Endothelial cell of umbilical vein (primary cell): ENCODE measurements at regions not wholly inside any gene's neighbourhood (a gene's known extent, or its start where the extent isn't known, plus 50 kb on each side); places are given as distances from the start of the nearest gene placed in this dataset.

Experiments used
- BruUV-seq: library from RNA; stranded (reverse); fragments of 400-500 nt; replicated peaks from 2 replicates; lab custom pipeline; 2021; lab: Mats Ljungman, UMichigan
- CTCF ChIA-PET: fragments of 300-600, 350-600 bp; sonication (Branson Sonifier 250); formaldehyde crosslinking; loops from one replicate; lab custom pipeline; 2021; ENCODE audit warnings: antibody characterized with exemption, inconsistent platforms; lab: Charles Lee
- POLR2A ChIA-PET: fragments of 300-600, 350-600 bp; sonication (Branson Sonifier 250); formaldehyde crosslinking; loops from one replicate; lab custom pipeline; 2021; ENCODE audit warnings: antibody characterized with exemption, inconsistent platforms; lab: Charles Lee
- DNase-seq: peaks from one replicate; pipeline ENCODE4 v3.0.0-alpha.2; 2011; ENCODE audit warnings: low read depth, low spot score
- FAIRE-seq: peaks from 2 replicates; lab custom pipeline; 2011; peaks lifted over from hg19 to GRCh38; lab: Jason Lieb, UNC
- H2AFZ ChIP-seq: 2 replicates; pipeline ENCODE4 v1.6.0; 2012; ENCODE audit warnings: low read depth, low read length, control low read depth, inconsistent platforms
- H3K27ac ChIP-seq: 2 replicates; pipeline ENCODE4 v1.5.1; 2011; ENCODE audit warnings: low read depth, mild to moderate bottlenecking, control low read depth, low read length, moderate library complexity; ENCODE audit not compliant: insufficient read depth
- H3K27me3 ChIP-seq, 2 experiments: 2 replicates each; pipeline versions ENCODE4 v1.6.0 to v1.6.1; 2011; ENCODE audit warnings: low read length in 2 of 2, mixed read lengths in 1 of 2; ENCODE audit not compliant: control insufficient read depth in 2 of 2, insufficient read depth in 2 of 2
- H3K36me3 ChIP-seq, 2 experiments: 2 replicates in 1 of 2; 3 replicates in 1 of 2; pipeline ENCODE4 v1.5.1; 2011; ENCODE audit warnings: low read length in 2 of 2, mild to moderate bottlenecking in 1 of 2, moderate library complexity in 1 of 2; ENCODE audit not compliant: control insufficient read depth in 2 of 2, insufficient read depth in 2 of 2; ENCODE audit errors: extremely low read depth in 1 of 2
- H3K4me1 ChIP-seq: 3 replicates; pipeline ENCODE4 v1.5.1; 2011; ENCODE audit warnings: mild to moderate bottlenecking, low read length; ENCODE audit not compliant: control insufficient read depth, insufficient read depth; ENCODE audit errors: extremely low read depth
- H3K4me2 ChIP-seq: 2 replicates; pipeline ENCODE4 v1.6.1; 2011; ENCODE audit warnings: low read length, control low read depth, mixed read lengths; ENCODE audit not compliant: insufficient read depth
- H3K4me3 ChIP-seq, 3 experiments: fragments of 200-600 bp in 1 of 3; sonication (generic), shearing (Covaris generic) in 1 of 3; replicated peaks in 1 of 3; 2 replicates each; pipeline ENCODE4 v1.5.1; 2011 to 2016; ENCODE audit warnings: control low read depth in 3 of 3, low read length in 3 of 3, mild to moderate bottlenecking in 2 of 3, inconsistent platforms in 1 of 3, low read depth in 1 of 3, moderate library complexity in 1 of 3; ENCODE audit not compliant: insufficient read depth in 1 of 3
- H3K79me2 ChIP-seq: 2 replicates; pipeline ENCODE4 v1.6.0; 2012; ENCODE audit warnings: low read length, inconsistent platforms; ENCODE audit not compliant: control insufficient read depth, insufficient read depth
- H3K9ac ChIP-seq: replicated peaks from 2 replicates; pipeline ENCODE3; 2011; ENCODE audit warnings: low read length, control low read depth; ENCODE audit not compliant: insufficient read depth; ENCODE audit errors: extremely low read depth
- H3K9me1 ChIP-seq: replicated peaks from 3 replicates; pipeline ENCODE4 v1.6.0; 2011; ENCODE audit warnings: mild to moderate bottlenecking, low read length; ENCODE audit not compliant: control insufficient read depth, insufficient read depth; ENCODE audit errors: extremely low read depth
- H3K9me3 ChIP-seq: replicated peaks from 2 replicates; pipeline ENCODE4 v1.5.1; 2012; ENCODE audit warnings: low read length, inconsistent platforms; ENCODE audit not compliant: control insufficient read depth, insufficient read depth
- H4K20me1 ChIP-seq: replicated peaks from 2 replicates; pipeline ENCODE3; 2011; ENCODE audit warnings: mild to moderate bottlenecking, low read length; ENCODE audit not compliant: control insufficient read depth, insufficient read depth; ENCODE audit errors: extremely low read depth
- CTCF ChIP-seq, 2 donors: IDR thresholded peaks; 1 replicate in 1 of 2; 2 replicates in 1 of 2; pipeline ENCODE4 v1.5.1; 2011; ENCODE audit warnings: low read length in 2 of 2, mild to moderate bottlenecking in 2 of 2, moderate library complexity in 2 of 2, control low read depth in 1 of 2, inconsistent platforms in 1 of 2, low read depth in 1 of 2; ENCODE audit not compliant: insufficient read depth in 1 of 2; ENCODE audit errors: extremely low read depth in 1 of 2
- EZH2 ChIP-seq: IDR thresholded peaks from 2 replicates; pipeline ENCODE4 v1.6.1; 2012; ENCODE audit warnings: borderline replicate concordance, low read depth, mild to moderate bottlenecking, moderate library complexity, low read length, inconsistent platforms; ENCODE audit not compliant: severe bottlenecking
- FOS ChIP-seq: IDR thresholded peaks from 2 replicates; pipeline ENCODE4 v1.6.1; 2011; ENCODE audit warnings: mild to moderate bottlenecking, low read length, moderate library complexity, borderline replicate concordance; ENCODE audit not compliant: insufficient read depth
- GATA2 ChIP-seq: IDR thresholded peaks from 2 replicates; pipeline ENCODE4 v1.7.0; 2011; ENCODE audit warnings: low read depth, mild to moderate bottlenecking, moderate library complexity, mixed read lengths, low read length; ENCODE audit not compliant: insufficient read length, insufficient read depth
- JUN ChIP-seq: IDR thresholded peaks from 2 replicates; pipeline ENCODE4 v1.6.1; 2011; ENCODE audit warnings: borderline replicate concordance, low read depth; ENCODE audit not compliant: insufficient read length, insufficient read depth
- MAX ChIP-seq: IDR thresholded peaks from 2 replicates; pipeline ENCODE4 v1.6.1; 2011; ENCODE audit not compliant: insufficient read depth, insufficient read length
- MYC ChIP-seq: IDR thresholded peaks from one replicate; pipeline ENCODE4 v1.6.1; 2011; ENCODE audit warnings: mild to moderate bottlenecking, low read depth, low read length
- POLR2A ChIP-seq: IDR thresholded peaks from 2 replicates; pipeline ENCODE4 v1.6.1; 2012; ENCODE audit warnings: low read depth, mild to moderate bottlenecking, control low read depth, low read length
- POLR2AphosphoS5 ChIP-seq: IDR thresholded peaks from 2 replicates; pipeline ENCODE4 v1.6.1; 2012; ENCODE audit warnings: low read depth, mild to moderate bottlenecking, control low read depth, low read length, moderate library complexity; ENCODE audit not compliant: insufficient read depth
- dilution Hi-C: fragments of 300-500 bp; cut with MboI; formaldehyde crosslinking; loops from one replicate; pipeline ENCODE4 v1.15.0; 2019; ENCODE audit warnings: low sequenced_read_pairs; ENCODE audit not compliant: extremely low pct_ligation_motif_present
- intact Hi-C: fragments of 100-400 bp; cut with micrococcal nuclease; formaldehyde crosslinking; loops from one replicate; pipeline ENCODE4 v1.10.0; 2022

- dilution Hi-C loops (no loop called here), intact Hi-C loops (no loop called here)
- Histone ChIP-seq H3K9me1 (no peaks in the 10 kb centered on the region), H3K4me1 (peaks cover 22% of the 10 kb centered on the region), H3K9me3 (no peaks in the 10 kb centered on the region), H3K4me2 (no peak overlapping the region), H3K27me3 (no peaks in the 10 kb centered on the region), H3K27ac (no peak overlapping the region), H2AFZ (no peak overlapping the region), H3K36me3 (no peaks in the 10 kb centered on the region), H3K4me3 (no peak overlapping the region), H3K9ac (no peak overlapping the region), H3K79me2 (no peaks in the 10 kb centered on the region), H4K20me1 (no peaks in the 10 kb centered on the region)
- POLR2A ChIA-PET: no interaction called here
- peak; percentile 37 for FAIRE-seq
- no TSS peak for BruUV-seq
- CTCF ChIA-PET: no interaction called here
- TF ChIP-seq POLR2AphosphoS5 (no peak), GATA2 (no peak), POLR2A (no peak), FOS (no peak), MYC (no peak), MAX (no peak), EZH2 (no peak), JUN (no peak), CTCF (IDR thresholded peaks at IDR 0.05; ENCODE audit: extremely low read depth in 1 of 2, insufficient read depth in 1 of 2, low read depth in 1 of 2, low read length in 2 of 2) (no peak)
- DNase-seq: no peak
Measured at GRCh38 chr3:194830978-194831377, 145.3 kb downstream of the FAM43A start.
